Daoy (cell line): ENCODE measurements at regions not wholly inside any gene's neighbourhood (a gene's known extent, or its start where the extent isn't known, plus 50 kb on each side); places are given as distances from the start of the nearest gene placed in this dataset.
"Not testable (repeated sequence)": the region's sequence is repeated elsewhere in the genome, so short reads cannot be mapped to it uniquely, and the experiment has no call there.

Experiments used
- DNase-seq: peaks from one replicate; pipeline ENCODE4 v3.0.0-alpha.2; 2015; ENCODE audit warnings: low read depth

GRCh38 chr7:16933296-16934279 is 51.8 kb upstream of the AGR3 start:
- no peak for DNase-seq

- DNase-seq: peak; percentile 48
Observed at GRCh38 chr7:16934722-16935340, 53.0 kb upstream of the AGR3 start.

GRCh38 chr7:16935341-16935735 is 53.6 kb upstream of the AGR3 start:
- no peak for DNase-seq

- no peak for DNase-seq
Observed at GRCh38 chr7:16936626-16937422, 55.0 kb upstream of the AGR3 start.

- no peak for DNase-seq
Observed at GRCh38 chr7:16939161-16939560, 57.4 kb upstream of the AGR3 start.

GRCh38 chr7:16940776-16941175 is 59.0 kb upstream of the AGR3 start:
- DNase-seq: no peak

GRCh38 chr7:16942929-16943509 is 61.2 kb upstream of the AGR3 start:
- DNase-seq: no peak

- DNase-seq: no peak
Observed at GRCh38 chr7:16944936-16945335, 63.2 kb upstream of the AGR3 start.

- DNase-seq: no peak
Observed at GRCh38 chr7:16945372-16945771, 63.6 kb upstream of the AGR3 start.

GRCh38 chr7:16948110-16948509 is 66.3 kb upstream of the AGR3 start:
- not testable (repeated sequence) for DNase-seq

GRCh38 chr7:16951483-16952080 is 69.8 kb upstream of the AGR3 start:
- DNase-seq: no peak

GRCh38 chr7:16954321-16954720 is 72.5 kb upstream of the AGR3 start:
- no peak for DNase-seq

GRCh38 chr7:16958724-16959123 is 76.9 kb upstream of the AGR3 start:
- DNase-seq: no peak

- DNase-seq: no peak
Observed at GRCh38 chr7:16960337-16960965, 78.7 kb upstream of the AGR3 start.

- no peak for DNase-seq
Observed at GRCh38 chr7:16961641-16962040, 79.9 kb upstream of the AGR3 start.

GRCh38 chr7:16963044-16963443 is 81.3 kb upstream of the AGR3 start:
- DNase-seq: no peak

- not testable (repeated sequence) for DNase-seq
Observed at GRCh38 chr7:16965697-16966096, 83.9 kb upstream of the AGR3 start.

- peak; percentile 16 for DNase-seq
Observed at GRCh38 chr7:16967300-16967811, 85.6 kb upstream of the AGR3 start.

GRCh38 chr7:16970732-16971482 is 89.1 kb upstream of the AGR3 start:
- DNase-seq: no peak

- DNase-seq: no peak
Observed at GRCh38 chr7:16975712-16976111, 93.9 kb upstream of the AGR3 start.
